IPS-NIHi7 (cell line): ENCODE measurements at regions not wholly inside any gene's neighbourhood (a gene's known extent, or its start where the extent isn't known, plus 50 kb on each side); places are given as distances from the start of the nearest gene placed in this dataset.
A peak's percentile ranks its signal among the peaks of the same experiment; 100 is the strongest.

Source experiments
- DNase-seq: peaks from one replicate; pipeline ENCODE4 v3.0.0; 2012; ENCODE audit warnings: mixed read lengths; ENCODE audit errors: extremely low spot score

GRCh38 chr18:26700728-26701127 lies 152.4 kb upstream of the KCTD1 start:
- no peak for DNase-seq

- no peak for DNase-seq
Measured at GRCh38 chr18:26700201-26700600, 151.8 kb upstream of the KCTD1 start.

GRCh38 chr18:26697186-26697884 lies 149.0 kb upstream of the KCTD1 start:
- no peak for DNase-seq

GRCh38 chr18:26696786-26697185 lies 148.4 kb upstream of the KCTD1 start:
- no peak for DNase-seq

- no peak for DNase-seq
Measured at GRCh38 chr18:26696308-26696707, 148.0 kb upstream of the KCTD1 start.

GRCh38 chr18:26689226-26689879 lies 141.0 kb upstream of the KCTD1 start:
- no peak for DNase-seq

- no peak for DNase-seq
Measured at GRCh38 chr18:26686532-26686931, 138.2 kb upstream of the KCTD1 start.

- peak; percentile 33 for DNase-seq
Measured at GRCh38 chr18:26685438-26686157, 137.2 kb upstream of the KCTD1 start.

GRCh38 chr18:26677957-26678356 lies 129.6 kb upstream of the KCTD1 start:
- no peak for DNase-seq

- no peak for DNase-seq
Measured at GRCh38 chr18:26667046-26667445, 118.7 kb upstream of the KCTD1 start.

GRCh38 chr18:26662996-26663395 lies 114.6 kb upstream of the KCTD1 start:
- no peak for DNase-seq

GRCh38 chr18:26657631-26658581 lies 109.6 kb upstream of the KCTD1 start:
- DNase-seq, result no peak

- DNase-seq, result peak; percentile 52
Measured at GRCh38 chr18:26656944-26657536, 108.7 kb upstream of the KCTD1 start.

GRCh38 chr18:26656431-26656943 lies 108.1 kb upstream of the KCTD1 start:
- DNase-seq, result no peak

GRCh38 chr18:26655525-26656430 lies 107.4 kb upstream of the KCTD1 start:
- DNase-seq, result peak; percentile 74

- DNase-seq, result no peak
Measured at GRCh38 chr18:26654616-26655524, 106.5 kb upstream of the KCTD1 start.

GRCh38 chr18:26653943-26654615 lies 105.7 kb upstream of the KCTD1 start:
- no peak for DNase-seq

- no peak for DNase-seq
Measured at GRCh38 chr18:26652501-26652900, 104.1 kb upstream of the KCTD1 start.
